ENCODE measurements at regions not wholly inside any gene's neighbourhood (a gene's known extent, or its start where the extent isn't known, plus 50 kb on each side); places are given as distances from the start of the nearest gene placed in this dataset.
"Not testable (repeated sequence)": the region's sequence is repeated elsewhere in the genome, so short reads cannot be mapped to it uniquely, and the experiment has no call there.

- no peak for DNase-seq
Measured at GRCh38 chr9:95783426-95783975, 92.0 kb upstream of the ERCC6L2 start.

- DNase-seq = no peak
Measured at GRCh38 chr9:95780751-95781150, 94.7 kb upstream of the ERCC6L2 start.

GRCh38 chr9:95780121-95780520 lies 95.4 kb upstream of the ERCC6L2 start:
- no peak for DNase-seq

GRCh38 chr9:95779597-95779996 lies 95.9 kb upstream of the ERCC6L2 start:
- DNase-seq = not testable (repeated sequence)

GRCh38 chr9:95778957-95779356 lies 96.5 kb upstream of the ERCC6L2 start:
- no peak for DNase-seq

- no peak for DNase-seq
Measured at GRCh38 chr9:95777136-95777535, 98.4 kb upstream of the ERCC6L2 start.

GRCh38 chr9:95776176-95776575 lies 99.3 kb upstream of the ERCC6L2 start:
- no peak for DNase-seq

GRCh38 chr9:95775191-95775590 lies 100.3 kb upstream of the ERCC6L2 start:
- no peak for DNase-seq

- DNase-seq = no peak
Measured at GRCh38 chr9:95773053-95773418, 102.5 kb upstream of the ERCC6L2 start.

GRCh38 chr9:95772320-95773052 lies 103.0 kb upstream of the ERCC6L2 start:
- DNase-seq = no peak

GRCh38 chr9:95771556-95772246 lies 103.8 kb upstream of the ERCC6L2 start:
- no peak for DNase-seq

- DNase-seq = no peak
Measured at GRCh38 chr9:95770653-95771131, 104.8 kb upstream of the ERCC6L2 start.

- no peak for DNase-seq
Measured at GRCh38 chr9:95769909-95770433, 105.5 kb upstream of the ERCC6L2 start.

- no peak for DNase-seq
Measured at GRCh38 chr9:95769473-95769872, 106.0 kb upstream of the ERCC6L2 start.

- no peak for DNase-seq
Measured at GRCh38 chr9:95766906-95767305, 108.6 kb upstream of the ERCC6L2 start.

- DNase-seq = no peak
Measured at GRCh38 chr9:95764533-95765319, 110.8 kb upstream of the ERCC6L2 start.

- no peak for DNase-seq
Measured at GRCh38 chr9:95763983-95764382, 111.5 kb upstream of the ERCC6L2 start.

GRCh38 chr9:95763006-95763405 lies 112.5 kb upstream of the ERCC6L2 start:
- no peak for DNase-seq

- no peak for DNase-seq
Measured at GRCh38 chr9:95762322-95762721, 113.2 kb upstream of the ERCC6L2 start.

GRCh38 chr9:95760791-95761190 lies 114.7 kb upstream of the ERCC6L2 start:
- DNase-seq = no peak

GRCh38 chr9:95757439-95757838 lies 118.1 kb upstream of the ERCC6L2 start:
- DNase-seq = no peak

- no peak for DNase-seq
Measured at GRCh38 chr9:95756986-95757385, 118.5 kb upstream of the ERCC6L2 start.

GRCh38 chr9:95756101-95756500 lies 119.4 kb upstream of the ERCC6L2 start:
- DNase-seq = no peak
